HuH-7 (cell line): ENCODE measurements at regions not wholly inside any gene's neighbourhood (a gene's known extent, or its start where the extent isn't known, plus 50 kb on each side); places are given as distances from the start of the nearest gene placed in this dataset.
"Not testable (repeated sequence)": the region's sequence is repeated elsewhere in the genome, so short reads cannot be mapped to it uniquely, and the experiment has no call there.

ENCODE experiments used
- DNase-seq: peaks from one replicate; pipeline ENCODE4 v3.0.0; 2011; ENCODE audit warnings: low spot score

DNA sequence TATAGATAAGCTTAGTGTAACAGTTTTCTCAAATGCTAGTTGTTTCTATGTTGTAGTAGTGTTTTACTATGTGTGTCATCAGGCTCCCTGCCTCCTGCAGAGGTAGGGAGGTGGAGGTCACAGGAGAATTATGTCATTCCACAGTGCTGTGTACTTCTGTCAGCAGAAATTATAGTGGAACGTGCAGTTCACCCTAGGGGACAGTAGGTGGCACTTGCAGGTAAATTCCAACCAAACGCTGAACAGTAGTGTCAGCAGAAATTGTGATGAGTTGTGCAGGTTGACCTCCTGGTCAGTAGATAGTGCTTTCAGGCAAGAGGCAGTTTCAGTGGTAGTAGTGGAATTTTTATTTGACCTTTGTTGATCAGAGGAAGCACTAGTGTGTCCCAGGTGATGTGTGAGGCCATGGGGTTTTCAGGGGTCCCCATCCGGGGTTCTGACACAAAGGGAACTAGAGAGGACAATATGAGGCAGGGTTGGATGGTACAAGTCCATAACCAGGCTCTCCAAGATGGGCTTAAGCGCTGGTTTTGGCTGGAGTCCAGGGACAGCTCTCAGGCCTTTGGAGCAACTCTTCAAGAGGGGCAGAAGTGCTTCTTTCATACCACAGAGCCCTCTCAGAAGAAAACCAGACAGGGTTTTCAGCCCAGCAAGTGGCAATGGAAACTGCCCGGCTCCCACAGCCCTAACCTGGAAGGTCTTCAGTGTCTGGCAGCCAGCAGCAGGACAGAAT is 402.9 kb downstream of the CYLC2 start:
- DNase-seq, result peak; percentile 18

DNA sequence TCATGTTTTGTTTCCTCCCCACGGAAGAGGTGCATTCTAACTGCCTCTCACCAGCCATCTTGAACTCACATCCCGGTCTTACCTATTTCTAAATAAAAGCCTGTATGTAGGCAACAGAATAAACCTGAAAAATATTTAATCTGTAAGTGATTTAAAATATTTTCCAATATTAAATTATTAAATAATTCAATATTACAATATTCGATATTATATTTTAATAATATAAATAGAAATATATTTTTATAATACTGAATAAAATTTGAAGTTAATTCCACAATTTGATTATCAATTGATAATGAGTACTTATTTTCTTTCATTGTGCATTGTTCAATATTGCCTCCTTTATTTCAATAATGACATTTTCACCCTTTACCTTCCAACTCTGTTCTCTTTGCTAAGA is 404.4 kb downstream of the CYLC2 start:
- no peak for DNase-seq

DNA sequence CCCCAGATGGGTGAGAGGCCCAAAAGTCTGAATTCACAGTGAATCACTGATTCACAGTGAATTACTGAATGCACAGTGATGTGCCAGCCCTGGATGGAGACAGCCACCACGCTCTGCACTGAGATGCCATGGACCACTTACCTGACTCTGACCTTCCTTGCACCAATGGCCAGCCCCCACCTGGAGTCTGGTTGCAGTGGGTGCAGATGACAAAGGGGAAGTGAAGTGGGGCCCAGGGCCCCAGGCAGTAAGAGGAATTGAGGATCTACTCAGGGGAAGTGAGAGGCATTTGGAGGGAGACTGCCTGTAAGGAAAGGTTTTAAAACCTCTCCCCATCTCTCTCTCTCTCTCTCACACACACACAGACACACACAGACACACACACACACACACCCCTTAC is 412.1 kb downstream of the CYLC2 start:
- DNase-seq, result no peak

GRCh38 chr9:103410059-103410458 is 414.9 kb downstream of the CYLC2 start:
- no peak for DNase-seq

- no peak for DNase-seq
These were observed 432.6 kb downstream of the CYLC2 start for GRCh38 chr9:103427696-103428095.

- no peak for DNase-seq
These were observed 435.3 kb downstream of the CYLC2 start for GRCh38 chr9:103430469-103430868.

GRCh38 chr9:103431809-103432208 is 436.7 kb downstream of the CYLC2 start:
- no peak for DNase-seq

DNA sequence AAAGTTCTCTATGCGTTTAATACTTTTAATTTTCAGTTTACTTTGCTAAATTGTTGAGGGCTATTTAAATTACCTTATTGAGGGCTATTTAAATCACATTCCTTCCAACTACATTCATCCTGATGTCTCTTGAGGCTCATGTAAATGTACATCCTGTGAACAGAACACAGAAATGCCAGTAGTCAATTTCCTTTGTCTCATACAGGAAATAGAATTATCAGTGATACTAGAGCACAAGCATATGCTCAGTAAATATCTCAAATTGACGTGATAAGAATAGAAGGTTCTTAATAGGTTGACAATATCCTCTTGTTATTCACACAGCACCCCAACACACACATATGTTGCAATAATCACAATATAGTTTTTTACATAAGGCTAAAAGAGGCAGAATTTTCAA is 449.0 kb downstream of the CYLC2 start:
- DNase-seq, result no peak

GRCh38 chr9:103458826-103459225 is 463.7 kb downstream of the CYLC2 start:
- no peak for DNase-seq

- DNase-seq, result no peak
These were observed 476.1 kb downstream of the CYLC2 start for GRCh38 chr9:103471241-103471640.

DNA sequence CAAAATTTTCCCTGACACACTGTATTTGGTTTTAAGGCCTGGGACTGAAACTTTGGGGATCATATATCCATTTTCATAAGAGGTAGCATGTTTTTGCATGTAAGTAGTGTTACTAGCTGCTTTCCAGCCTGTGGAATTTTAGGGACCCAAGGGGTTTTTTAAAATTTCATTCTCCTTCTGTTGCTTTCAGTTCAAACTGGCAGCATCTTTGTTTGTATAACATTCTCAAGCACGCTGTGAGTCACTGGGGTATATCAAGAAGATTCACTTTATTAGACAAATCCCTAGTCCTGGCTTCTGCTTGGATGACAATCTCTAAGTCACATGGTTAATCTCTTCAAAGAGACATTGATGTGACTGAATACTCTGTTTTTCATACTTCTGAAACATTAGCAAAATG is 479.0 kb downstream of the CYLC2 start:
- DNase-seq, result no peak

GRCh38 chr9:103483471-103484096 is 488.5 kb downstream of the CYLC2 start:
- DNase-seq, result no peak

DNA sequence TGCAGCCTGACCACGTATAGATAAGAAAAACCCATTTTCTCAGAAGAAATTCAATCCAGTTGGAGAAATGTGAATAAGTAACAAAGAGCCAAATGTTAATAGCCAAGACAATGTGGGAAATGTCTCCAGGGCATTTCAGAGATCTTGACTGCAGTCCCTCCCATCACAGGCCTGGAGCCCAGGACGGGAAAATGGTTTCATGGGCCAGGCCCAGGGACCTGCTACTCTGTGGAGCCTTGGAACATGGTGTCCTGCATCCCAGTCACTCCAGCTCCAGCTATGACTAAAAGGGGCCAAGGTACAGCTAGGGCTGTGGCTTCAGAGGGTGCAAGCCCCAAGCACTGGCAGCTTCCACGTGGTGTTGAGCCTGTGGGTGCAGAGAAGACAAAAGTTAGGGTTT is 490.0 kb downstream of the CYLC2 start:
- DNase-seq, result no peak

- DNase-seq, result no peak
These were observed 519.6 kb downstream of the CYLC2 start for GRCh38 chr9:103514767-103515166.

GRCh38 chr9:103522409-103522808 is 527.3 kb downstream of the CYLC2 start:
- DNase-seq, result no peak

DNA sequence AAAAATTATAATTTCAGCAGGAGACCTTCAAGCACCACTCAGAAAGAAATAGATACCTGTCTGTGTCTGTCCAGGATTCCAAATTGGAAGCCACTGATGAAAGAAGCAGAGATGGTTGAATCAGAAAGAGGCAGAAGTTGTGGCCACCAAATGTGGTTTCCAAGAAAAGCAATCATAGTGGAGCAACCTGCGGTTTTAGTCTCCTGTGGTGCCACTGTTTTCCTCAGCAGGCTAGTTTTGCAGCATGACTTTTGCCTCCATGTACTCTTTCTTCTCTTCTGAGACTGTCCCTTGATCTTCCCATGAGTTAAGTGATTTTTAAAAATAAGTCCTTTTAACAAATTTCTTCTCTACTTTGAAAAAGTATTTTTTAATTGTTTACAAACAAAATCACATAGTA is 535.8 kb downstream of the CYLC2 start:
- no peak for DNase-seq

DNA sequence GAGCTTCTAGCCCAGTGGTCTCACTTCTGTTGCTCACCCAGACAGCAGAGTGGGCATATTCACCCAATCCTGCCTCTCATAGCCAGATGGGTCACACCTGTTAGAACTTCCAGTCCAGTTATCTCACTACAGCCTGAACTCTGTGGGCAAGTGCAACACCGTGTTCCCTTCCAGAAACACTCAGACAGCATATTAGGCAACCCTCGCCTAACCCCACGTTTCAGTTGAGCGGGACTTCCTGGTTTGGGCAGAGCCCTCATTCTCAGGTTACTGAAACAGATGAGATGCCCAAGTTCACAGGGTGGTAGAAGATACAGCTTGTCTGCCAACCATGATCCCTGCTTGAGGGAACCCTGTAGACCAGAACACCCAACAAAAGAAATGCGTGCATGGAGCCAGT is 538.2 kb downstream of the CYLC2 start:
- no peak for DNase-seq

GRCh38 chr9:103537426-103537825 is 542.3 kb downstream of the CYLC2 start:
- DNase-seq, result no peak

DNA sequence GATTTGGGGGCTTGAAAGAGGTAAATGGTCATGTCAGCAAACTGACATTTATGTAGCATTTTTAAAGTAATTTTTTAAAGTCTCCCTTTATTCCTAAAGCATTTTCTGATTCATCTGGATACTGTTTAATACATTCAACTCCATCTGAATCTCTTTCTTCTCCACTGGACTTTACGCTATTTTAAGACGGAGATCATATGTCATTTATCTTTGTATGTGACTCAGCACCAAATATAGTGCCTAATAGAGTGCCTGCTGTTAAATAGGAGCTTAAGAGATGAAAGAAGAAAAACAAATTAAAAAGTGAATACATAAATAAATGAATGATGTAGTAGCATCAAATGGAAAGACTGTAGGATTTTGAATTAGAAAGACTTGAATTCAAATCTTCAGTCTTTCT is 548.8 kb upstream of the SMC2 start:
- no peak for DNase-seq

- no peak for DNase-seq
These were observed 541.4 kb upstream of the SMC2 start for GRCh38 chr9:103552712-103553111.

DNA sequence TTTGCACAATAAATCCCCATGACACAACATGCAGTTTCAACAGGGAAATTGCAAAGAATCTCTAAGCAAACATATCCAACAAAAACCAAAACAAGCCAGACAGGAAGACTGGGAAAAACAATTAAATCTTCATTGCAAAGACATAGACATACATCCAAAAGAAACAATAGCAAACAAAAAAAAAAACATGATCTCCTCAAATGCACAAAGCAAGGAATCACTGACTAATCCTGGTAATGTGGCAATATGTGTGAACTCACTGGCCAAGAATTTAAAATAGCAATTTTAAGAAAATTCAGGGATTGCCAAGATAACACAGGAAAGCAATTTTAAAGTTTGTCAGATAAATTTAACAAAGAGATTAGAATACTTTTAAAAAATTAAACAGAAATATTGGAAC is 520.1 kb upstream of the SMC2 start:
- DNase-seq, result no peak

DNA sequence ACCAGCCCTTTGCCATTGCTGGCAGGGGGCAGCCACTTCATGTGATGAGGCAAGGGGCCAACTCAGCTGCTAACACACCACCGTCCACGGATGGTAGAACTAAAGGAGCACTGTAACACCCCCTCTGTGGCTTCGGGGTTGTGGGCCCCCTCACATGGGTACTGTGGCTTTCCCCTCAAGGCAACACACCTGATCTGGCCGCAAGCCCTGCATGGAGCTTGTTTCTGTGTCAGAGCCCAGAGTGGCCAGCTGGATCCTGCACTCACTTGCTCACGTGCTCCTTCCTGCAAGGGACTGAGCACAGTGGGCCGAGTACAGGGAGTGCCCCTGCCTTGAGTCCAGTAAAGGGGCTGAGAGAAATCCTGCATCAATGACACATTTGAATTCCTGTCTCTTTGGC is 507.4 kb upstream of the SMC2 start:
- DNase-seq, result no peak

DNA sequence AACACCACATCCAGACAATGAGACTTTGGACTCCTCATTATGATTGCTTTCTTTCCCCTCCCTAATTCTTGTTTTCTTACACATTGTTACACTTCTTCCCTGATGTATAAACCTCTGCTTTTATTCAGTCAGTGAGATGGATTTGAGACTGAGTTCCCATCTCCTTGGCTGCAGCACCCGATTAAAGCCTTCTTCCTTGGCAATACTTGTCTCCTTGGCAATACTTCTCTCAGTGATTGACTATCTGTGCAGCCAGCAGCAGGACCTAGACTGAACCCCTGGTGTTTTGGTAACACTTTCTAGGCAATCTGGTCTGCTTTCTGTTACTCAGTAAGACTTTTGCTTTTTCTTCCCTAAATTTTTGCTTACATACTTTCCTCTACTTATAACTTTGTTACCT is 492.8 kb upstream of the SMC2 start:
- DNase-seq, result no peak

GRCh38 chr9:103611950-103612349 is 482.2 kb upstream of the SMC2 start:
- not testable (repeated sequence) for DNase-seq
